HepG2 (cell line): ENCODE measurements at regions not wholly inside any gene's neighbourhood (a gene's known extent, or its start where the extent isn't known, plus 50 kb on each side); places are given as distances from the start of the nearest gene placed in this dataset.

Experiments
- AGO2 ChIP-seq: fragments of 200-400 bp; formaldehyde crosslinking; optimal IDR thresholded peaks from 2 replicates; pipeline ENCODE3; 2017; ENCODE audit warnings: mild to moderate bottlenecking, low read depth, low read length, moderate library complexity
- FLYWCH1 ChIP-seq: sonication (generic); formaldehyde crosslinking; IDR thresholded peaks from 2 replicates; pipeline ENCODE4 v1.8.1; 2023; ENCODE audit warnings: mild to moderate bottlenecking, missing genetic modification reagents
- GLI4 ChIP-seq: sonication (generic); formaldehyde crosslinking; IDR thresholded peaks from 2 replicates; pipeline ENCODE4 v1.5.1; 2020; ENCODE audit warnings: missing genetic modification reagents, mild to moderate bottlenecking, moderate library complexity, borderline replicate concordance
- MTF2 ChIP-seq: sonication (generic); formaldehyde crosslinking; IDR thresholded peaks from 2 replicates; pipeline ENCODE4 v1.5.0; 2020; ENCODE audit warnings: missing genetic modification reagents, borderline replicate concordance
- NR2F2 ChIP-seq: IDR thresholded peaks from 2 replicates; pipeline ENCODE4 v1.6.1; 2012; ENCODE audit warnings: low read depth, inconsistent platforms, borderline replicate concordance
- THAP11 ChIP-seq: IDR thresholded peaks from 2 replicates; pipeline ENCODE4 v1.6.1; 2016; ENCODE audit warnings: missing biosample characterization, missing genetic modification reagents
- TP53 ChIP-seq: sonication (generic); formaldehyde crosslinking; conservative IDR thresholded peaks from 2 replicates; pipeline ENCODE4 v1.4.0; 2020; ENCODE audit warnings: missing genetic modification reagents
- ZNF605 ChIP-seq: sonication (generic); formaldehyde crosslinking; IDR thresholded peaks from 2 replicates; pipeline ENCODE4 v1.8.0; 2022; ENCODE audit warnings: mild to moderate bottlenecking, missing genetic modification reagents
- ZNF7 ChIP-seq: IDR thresholded peaks from 2 replicates; pipeline ENCODE4 v1.6.1; 2016; ENCODE audit warnings: missing biosample characterization, missing genetic modification reagents
- ZNF749 ChIP-seq: sonication (generic); formaldehyde crosslinking; IDR thresholded peaks from 2 replicates; pipeline ENCODE4 v1.8.0; 2022; ENCODE audit warnings: mild to moderate bottlenecking, missing genetic modification reagents, moderate library complexity, borderline replicate concordance
- ZSCAN22 ChIP-seq: sonication (generic); formaldehyde crosslinking; IDR thresholded peaks from 2 replicates; pipeline ENCODE4 v1.4.0; 2020; ENCODE audit warnings: mild to moderate bottlenecking, missing genetic modification reagents
- TF ChIP-seq, protein P1 (sequence below): sonication (generic); formaldehyde crosslinking; IDR thresholded peaks from 2 replicates; pipeline ENCODE4 v1.4.0; 2020; ENCODE audit warnings: mild to moderate bottlenecking, missing genetic modification reagents
- TF ChIP-seq, protein P2 (sequence below): sonication (generic); formaldehyde crosslinking; IDR thresholded peaks from one replicate; pipeline ENCODE4 v1.5.1; 2020; ENCODE audit warnings: mild to moderate bottlenecking, missing genetic modification reagents; ENCODE audit errors: not compliant biosample characterization
- TF ChIP-seq, protein P3 (sequence below): sonication (generic); formaldehyde crosslinking; IDR thresholded peaks from 2 replicates; pipeline ENCODE4 v1.4.0; 2020; ENCODE audit warnings: missing genetic modification reagents
- TF ChIP-seq, protein P4 (sequence below): sonication (generic); formaldehyde crosslinking; IDR thresholded peaks from 2 replicates; pipeline ENCODE4 v1.9.0; 2022; ENCODE audit warnings: low read depth, missing genetic modification reagents
- TF ChIP-seq, protein P5 (sequence below): IDR thresholded peaks from 2 replicates; pipeline ENCODE4 v1.6.1; 2016; ENCODE audit warnings: mild to moderate bottlenecking
- TF ChIP-seq, protein P6 (sequence below): sonication (generic); formaldehyde crosslinking; IDR thresholded peaks from 2 replicates; pipeline ENCODE4 v1.5.0; 2020; ENCODE audit warnings: mild to moderate bottlenecking, missing genetic modification reagents

DNA sequence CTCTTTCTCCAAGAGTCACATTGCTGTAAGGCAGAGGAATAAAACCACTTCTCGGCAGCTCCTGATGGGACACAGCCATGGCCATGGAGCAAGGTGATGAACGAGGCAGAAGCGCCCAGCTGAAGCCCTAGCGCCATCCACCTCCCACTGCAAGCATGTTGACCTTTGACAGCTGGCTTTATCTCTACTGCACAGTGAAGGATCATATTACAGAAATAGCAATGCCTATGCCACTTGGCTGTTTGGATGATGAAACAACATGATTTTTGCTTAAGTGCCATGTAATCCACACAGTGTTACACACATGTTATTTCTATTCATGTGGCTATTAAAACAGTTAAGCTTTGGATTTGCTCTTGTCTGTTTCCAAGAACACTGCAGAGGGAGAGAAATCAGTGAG is 167.7 kb downstream of the VAPA start (continued):
- TF ChIP-seq, protein P1, sequence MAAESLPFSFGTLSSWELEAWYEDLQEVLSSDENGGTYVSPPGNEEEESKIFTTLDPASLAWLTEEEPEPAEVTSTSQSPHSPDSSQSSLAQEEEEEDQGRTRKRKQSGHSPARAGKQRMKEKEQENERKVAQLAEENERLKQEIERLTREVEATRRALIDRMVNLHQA (CRISPR knock-in tag), result no peak
- TF ChIP-seq, protein P2, sequence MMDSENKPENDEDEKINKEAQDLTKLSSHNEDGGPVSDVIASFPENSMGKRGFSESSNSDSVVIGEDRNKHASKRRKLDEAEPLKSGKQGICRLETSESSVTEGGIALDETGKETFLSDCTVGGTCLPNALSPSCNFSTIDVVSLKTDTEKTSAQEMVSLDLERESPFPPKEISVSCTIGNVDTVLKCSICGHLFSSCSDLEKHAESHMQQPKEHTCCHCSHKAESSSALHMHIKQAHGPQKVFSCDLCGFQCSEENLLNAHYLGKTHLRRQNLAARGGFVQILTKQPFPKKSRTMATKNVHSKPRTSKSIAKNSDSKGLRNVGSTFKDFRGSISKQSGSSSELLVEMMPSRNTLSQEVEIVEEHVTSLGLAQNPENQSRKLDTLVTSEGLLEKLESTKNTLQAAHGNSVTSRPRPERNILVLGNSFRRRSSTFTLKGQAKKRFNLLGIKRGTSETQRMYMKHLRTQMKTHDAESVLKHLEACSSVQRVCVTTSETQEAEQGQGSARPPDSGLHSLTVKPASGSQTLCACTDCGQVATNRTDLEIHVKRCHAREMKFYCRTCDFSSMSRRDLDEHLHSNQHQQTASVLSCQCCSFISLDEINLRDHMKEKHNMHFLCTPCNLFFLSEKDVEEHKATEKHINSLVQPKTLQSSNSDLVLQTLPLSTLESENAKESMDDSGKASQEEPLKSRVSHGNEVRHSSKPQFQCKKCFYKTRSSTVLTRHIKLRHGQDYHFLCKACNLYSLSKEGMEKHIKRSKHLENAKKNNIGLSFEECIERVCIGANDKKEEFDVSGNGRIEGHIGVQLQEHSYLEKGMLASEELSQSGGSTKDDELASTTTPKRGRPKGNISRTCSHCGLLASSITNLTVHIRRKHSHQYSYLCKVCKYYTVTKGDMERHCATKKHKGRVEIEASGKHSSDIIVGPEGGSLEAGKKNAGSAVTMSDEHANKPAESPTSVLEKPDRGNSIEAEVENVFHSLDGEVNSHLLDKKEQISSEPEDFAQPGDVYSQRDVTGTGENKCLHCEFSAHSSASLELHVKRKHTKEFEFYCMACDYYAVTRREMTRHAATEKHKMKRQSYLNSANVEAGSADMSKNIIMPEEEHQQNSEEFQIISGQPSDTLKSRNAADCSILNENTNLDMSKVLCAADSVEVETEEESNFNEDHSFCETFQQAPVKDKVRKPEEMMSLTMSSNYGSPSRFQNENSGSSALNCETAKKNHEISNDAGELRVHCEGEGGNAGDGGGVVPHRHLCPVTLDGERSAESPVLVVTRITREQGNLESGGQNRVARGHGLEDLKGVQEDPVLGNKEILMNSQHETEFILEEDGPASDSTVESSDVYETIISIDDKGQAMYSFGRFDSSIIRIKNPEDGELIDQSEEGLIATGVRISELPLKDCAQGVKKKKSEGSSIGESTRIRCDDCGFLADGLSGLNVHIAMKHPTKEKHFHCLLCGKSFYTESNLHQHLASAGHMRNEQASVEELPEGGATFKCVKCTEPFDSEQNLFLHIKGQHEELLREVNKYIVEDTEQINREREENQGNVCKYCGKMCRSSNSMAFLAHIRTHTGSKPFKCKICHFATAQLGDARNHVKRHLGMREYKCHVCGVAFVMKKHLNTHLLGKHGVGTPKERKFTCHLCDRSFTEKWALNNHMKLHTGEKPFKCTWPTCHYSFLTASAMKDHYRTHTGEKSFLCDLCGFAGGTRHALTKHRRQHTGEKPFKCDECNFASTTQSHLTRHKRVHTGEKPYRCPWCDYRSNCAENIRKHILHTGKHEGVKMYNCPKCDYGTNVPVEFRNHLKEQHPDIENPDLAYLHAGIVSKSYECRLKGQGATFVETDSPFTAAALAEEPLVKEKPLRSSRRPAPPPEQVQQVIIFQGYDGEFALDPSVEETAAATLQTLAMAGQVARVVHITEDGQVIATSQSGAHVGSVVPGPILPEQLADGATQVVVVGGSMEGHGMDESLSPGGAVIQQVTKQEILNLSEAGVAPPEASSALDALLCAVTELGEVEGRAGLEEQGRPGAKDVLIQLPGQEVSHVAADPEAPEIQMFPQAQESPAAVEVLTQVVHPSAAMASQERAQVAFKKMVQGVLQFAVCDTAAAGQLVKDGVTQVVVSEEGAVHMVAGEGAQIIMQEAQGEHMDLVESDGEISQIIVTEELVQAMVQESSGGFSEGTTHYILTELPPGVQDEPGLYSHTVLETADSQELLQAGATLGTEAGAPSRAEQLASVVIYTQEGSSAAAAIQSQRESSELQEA (CRISPR knock-in tag), result no peak
- TF ChIP-seq, protein P3, sequence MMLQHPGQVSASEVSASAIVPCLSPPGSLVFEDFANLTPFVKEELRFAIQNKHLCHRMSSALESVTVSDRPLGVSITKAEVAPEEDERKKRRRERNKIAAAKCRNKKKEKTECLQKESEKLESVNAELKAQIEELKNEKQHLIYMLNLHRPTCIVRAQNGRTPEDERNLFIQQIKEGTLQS (CRISPR knock-in tag), result no peak
- TF ChIP-seq ZSCAN22 (CRISPR knock-in tag) (no peak), TP53 (no peak), GLI4 (CRISPR knock-in tag) (no peak), MTF2 (CRISPR knock-in tag) (no peak), NR2F2 (peak; percentile 18; the same call in 1 of the 2 replicates), ZNF7 (CRISPR knock-in tag) (no peak), FLYWCH1 (CRISPR knock-in tag) (no peak), AGO2 (no peak), ZNF749 (CRISPR knock-in tag) (no peak), ZNF605 (CRISPR knock-in tag) (no peak), THAP11 (CRISPR knock-in tag) (no peak)
- TF ChIP-seq, protein P4, sequence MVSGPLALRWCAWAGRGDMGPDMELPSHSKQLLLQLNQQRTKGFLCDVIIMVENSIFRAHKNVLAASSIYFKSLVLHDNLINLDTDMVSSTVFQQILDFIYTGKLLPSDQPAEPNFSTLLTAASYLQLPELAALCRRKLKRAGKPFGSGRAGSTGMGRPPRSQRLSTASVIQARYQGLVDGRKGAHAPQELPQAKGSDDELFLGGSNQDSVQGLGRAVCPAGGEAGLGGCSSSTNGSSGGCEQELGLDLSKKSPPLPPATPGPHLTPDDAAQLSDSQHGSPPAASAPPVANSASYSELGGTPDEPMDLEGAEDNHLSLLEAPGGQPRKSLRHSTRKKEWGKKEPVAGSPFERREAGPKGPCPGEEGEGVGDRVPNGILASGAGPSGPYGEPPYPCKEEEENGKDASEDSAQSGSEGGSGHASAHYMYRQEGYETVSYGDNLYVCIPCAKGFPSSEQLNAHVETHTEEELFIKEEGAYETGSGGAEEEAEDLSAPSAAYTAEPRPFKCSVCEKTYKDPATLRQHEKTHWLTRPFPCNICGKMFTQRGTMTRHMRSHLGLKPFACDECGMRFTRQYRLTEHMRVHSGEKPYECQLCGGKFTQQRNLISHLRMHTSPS, result no peak
- TF ChIP-seq, protein P5, sequence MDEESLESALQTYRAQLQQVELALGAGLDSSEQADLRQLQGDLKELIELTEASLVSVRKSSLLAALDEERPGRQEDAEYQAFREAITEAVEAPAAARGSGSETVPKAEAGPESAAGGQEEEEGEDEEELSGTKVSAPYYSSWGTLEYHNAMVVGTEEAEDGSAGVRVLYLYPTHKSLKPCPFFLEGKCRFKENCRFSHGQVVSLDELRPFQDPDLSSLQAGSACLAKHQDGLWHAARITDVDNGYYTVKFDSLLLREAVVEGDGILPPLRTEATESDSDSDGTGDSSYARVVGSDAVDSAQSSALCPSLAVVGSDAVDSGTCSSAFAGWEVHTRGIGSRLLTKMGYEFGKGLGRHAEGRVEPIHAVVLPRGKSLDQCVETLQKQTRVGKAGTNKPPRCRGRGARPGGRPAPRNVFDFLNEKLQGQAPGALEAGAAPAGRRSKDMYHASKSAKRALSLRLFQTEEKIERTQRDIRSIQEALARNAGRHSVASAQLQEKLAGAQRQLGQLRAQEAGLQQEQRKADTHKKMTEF (CRISPR knock-in tag), result no peak
- TF ChIP-seq, protein P6, sequence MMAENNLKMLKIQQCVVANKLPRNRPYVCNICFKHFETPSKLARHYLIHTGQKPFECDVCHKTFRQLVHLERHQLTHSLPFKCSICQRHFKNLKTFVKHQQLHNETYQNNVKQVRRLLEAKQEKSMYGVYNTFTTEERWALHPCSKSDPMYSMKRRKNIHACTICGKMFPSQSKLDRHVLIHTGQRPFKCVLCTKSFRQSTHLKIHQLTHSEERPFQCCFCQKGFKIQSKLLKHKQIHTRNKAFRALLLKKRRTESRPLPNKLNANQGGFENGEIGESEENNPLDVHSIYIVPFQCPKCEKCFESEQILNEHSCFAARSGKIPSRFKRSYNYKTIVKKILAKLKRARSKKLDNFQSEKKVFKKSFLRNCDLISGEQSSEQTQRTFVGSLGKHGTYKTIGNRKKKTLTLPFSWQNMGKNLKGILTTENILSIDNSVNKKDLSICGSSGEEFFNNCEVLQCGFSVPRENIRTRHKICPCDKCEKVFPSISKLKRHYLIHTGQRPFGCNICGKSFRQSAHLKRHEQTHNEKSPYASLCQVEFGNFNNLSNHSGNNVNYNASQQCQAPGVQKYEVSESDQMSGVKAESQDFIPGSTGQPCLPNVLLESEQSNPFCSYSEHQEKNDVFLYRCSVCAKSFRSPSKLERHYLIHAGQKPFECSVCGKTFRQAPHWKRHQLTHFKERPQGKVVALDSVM (CRISPR knock-in tag), result no peak
